ENCODE measurements at regions not wholly inside any gene's neighbourhood (a gene's known extent, or its start where the extent isn't known, plus 50 kb on each side); places are given as distances from the start of the nearest gene placed in this dataset.

- no peak for DNase-seq
Measured at GRCh38 chr1:36743286-36744005, 260.7 kb upstream of the CSF3R start.

GRCh38 chr1:36741066-36741465 is 258.4 kb upstream of the CSF3R start:
- no peak for DNase-seq

- DNase-seq = no peak
Measured at GRCh38 chr1:36740446-36740845, 257.7 kb upstream of the CSF3R start.

- no peak for DNase-seq
Measured at GRCh38 chr1:36739703-36740289, 257.1 kb upstream of the CSF3R start.

GRCh38 chr1:36738245-36738644 is 255.5 kb upstream of the CSF3R start:
- DNase-seq = no peak

- DNase-seq = no peak
Measured at GRCh38 chr1:36737767-36738166, 255.1 kb upstream of the CSF3R start.

- no peak for DNase-seq
Measured at GRCh38 chr1:36737038-36737555, 254.4 kb upstream of the CSF3R start.

- DNase-seq = no peak
Measured at GRCh38 chr1:36735939-36736730, 253.4 kb upstream of the CSF3R start.

GRCh38 chr1:36735436-36735835 is 252.7 kb upstream of the CSF3R start:
- no peak for DNase-seq

- DNase-seq = no peak
Measured at GRCh38 chr1:36734356-36734755, 251.6 kb upstream of the CSF3R start.

GRCh38 chr1:36733748-36734147 is 251.0 kb upstream of the CSF3R start:
- DNase-seq = no peak

- DNase-seq = no peak
Measured at GRCh38 chr1:36732015-36732356, 249.3 kb upstream of the CSF3R start.

GRCh38 chr1:36731226-36732014 is 248.7 kb upstream of the CSF3R start:
- DNase-seq = no peak

- no peak for DNase-seq
Measured at GRCh38 chr1:36730599-36730998, 247.9 kb upstream of the CSF3R start.

GRCh38 chr1:36729716-36730510 is 247.2 kb upstream of the CSF3R start:
- no peak for DNase-seq

- no peak for DNase-seq
Measured at GRCh38 chr1:36729289-36729688, 246.6 kb upstream of the CSF3R start.

GRCh38 chr1:36728846-36729245 is 246.1 kb upstream of the CSF3R start:
- no peak for DNase-seq

GRCh38 chr1:36728051-36728450 is 245.3 kb upstream of the CSF3R start:
- no peak for DNase-seq

GRCh38 chr1:36725151-36725550 is 242.4 kb upstream of the CSF3R start:
- DNase-seq = no peak

- DNase-seq = no peak
Measured at GRCh38 chr1:36723813-36724212, 241.1 kb upstream of the CSF3R start.

- DNase-seq = no peak
Measured at GRCh38 chr1:36722871-36723270, 240.2 kb upstream of the CSF3R start.

GRCh38 chr1:36721261-36721660 is 238.5 kb upstream of the CSF3R start:
- no peak for DNase-seq

Measured in activated CD4-positive, alpha-beta T cell treated with anti-CD3 and anti-CD28 coated beads, Interleukin-2, amount 50 U/mL, for 4 hours (primary cell).